Breast epithelium (tissue), 4 donors: ENCODE measurements at regions not wholly inside any gene's neighbourhood (a gene's known extent, or its start where the extent isn't known, plus 50 kb on each side); places are given as distances from the start of the nearest gene placed in this dataset.

Experiments used
- DNase-seq, 2 donors: peaks; one replicate each; pipeline ENCODE4 v3.0.0-alpha.2; 2019; ENCODE audit warnings: low spot score in 2 of 2
- H3K27ac ChIP-seq, 2 donors: fragments of 200-600 bp; sonication (generic) in 1 of 2; one replicate each; pipeline ENCODE4 v1.5.1; 2016 to 2019; ENCODE audit warnings: mild to moderate bottlenecking in 1 of 2
- H3K27me3 ChIP-seq, 2 donors: fragments of 200-600 bp; sonication (generic) in 1 of 2; one replicate each; pipeline versions ENCODE4 v1.5.1 to v1.6.0; 2017 to 2019; ENCODE audit warnings: control low read depth in 1 of 2, mild to moderate bottlenecking in 1 of 2
- H3K36me3 ChIP-seq: fragments of 200-600 bp; one replicate; pipeline ENCODE4 v1.5.1; 2019
- H3K4me1 ChIP-seq, 2 donors: fragments of 200-600 bp; sonication (generic); one replicate each; pipeline ENCODE4 v1.5.1; 2016 to 2019; ENCODE audit warnings: control low read depth in 1 of 2
- H3K4me3 ChIP-seq, 3 donors: fragments of 200-600 bp; sonication (generic); 1 replicate in 2 of 3; 2 replicates in 1 of 3; pipeline ENCODE4 v1.5.1; 2016 to 2019; ENCODE audit warnings: mild to moderate bottlenecking in 3 of 3, moderate library complexity in 2 of 3
- H3K9me3 ChIP-seq, 2 donors: fragments of 200-600 bp; sonication (generic) in 1 of 2; one replicate each; pipeline ENCODE4 v1.5.1; 2016 to 2019; ENCODE audit warnings: control low read depth in 1 of 2
- POLR2A ChIP-seq: fragments of 450-650 bp; IDR thresholded peaks from one replicate; pipeline ENCODE4 v1.6.1; 2016; ENCODE audit warnings: antibody characterized with exemption, mild to moderate bottlenecking, moderate library complexity
- POLR2AphosphoS5 ChIP-seq, 3 donors: sonication (generic); formaldehyde crosslinking; IDR thresholded peaks; one replicate each; pipeline ENCODE4 v1.6.1; 2017; ENCODE audit warnings: antibody characterized with exemption in 3 of 3
- intact Hi-C: fragments of 100-400 bp; cut with DNase I; formaldehyde crosslinking; loops from one replicate; pipeline ENCODE4 v1.15.1; 2023; ENCODE audit warnings: low total_unique reads
- TF ChIP-seq, protein P1 (sequence below), 3 donors: fragments of 450-650 bp; IDR thresholded peaks; one replicate each; pipeline ENCODE4 v1.5.1; 2016 to 2017; ENCODE audit warnings: antibody characterized with exemption in 3 of 3, mild to moderate bottlenecking in 3 of 3, moderate library complexity in 3 of 3

DNA sequence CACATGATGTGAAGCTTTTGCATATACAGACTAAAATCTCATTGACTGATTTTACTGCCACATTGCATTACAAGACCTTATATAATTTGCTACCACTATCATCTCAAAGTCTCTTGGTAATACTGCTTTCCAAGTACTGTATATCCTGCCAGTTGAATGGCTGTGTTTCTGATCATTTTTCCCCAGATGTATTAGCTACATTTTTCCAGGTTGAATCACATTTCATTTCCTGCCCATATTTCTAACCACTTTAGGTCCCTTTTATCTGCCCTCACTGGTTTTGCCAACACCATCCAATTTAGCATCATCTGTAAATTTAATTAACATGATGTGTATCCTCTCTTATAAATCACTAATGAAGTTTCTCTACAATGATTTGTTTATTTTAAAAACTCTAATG lies 365.7 kb upstream of the PMFBP1 start:
- Histone ChIP-seq H3K36me3 (no peaks in the 10 kb centered on the region), H3K4me3 (no peak overlapping the region), H3K9me3 (no peaks in the 10 kb centered on the region), H3K27me3 (no peaks in the 10 kb centered on the region), H3K27ac (no peak overlapping the region), H3K4me1 (no peaks in the 10 kb centered on the region)
- DNase-seq: no peak
- TF ChIP-seq, protein P1, sequence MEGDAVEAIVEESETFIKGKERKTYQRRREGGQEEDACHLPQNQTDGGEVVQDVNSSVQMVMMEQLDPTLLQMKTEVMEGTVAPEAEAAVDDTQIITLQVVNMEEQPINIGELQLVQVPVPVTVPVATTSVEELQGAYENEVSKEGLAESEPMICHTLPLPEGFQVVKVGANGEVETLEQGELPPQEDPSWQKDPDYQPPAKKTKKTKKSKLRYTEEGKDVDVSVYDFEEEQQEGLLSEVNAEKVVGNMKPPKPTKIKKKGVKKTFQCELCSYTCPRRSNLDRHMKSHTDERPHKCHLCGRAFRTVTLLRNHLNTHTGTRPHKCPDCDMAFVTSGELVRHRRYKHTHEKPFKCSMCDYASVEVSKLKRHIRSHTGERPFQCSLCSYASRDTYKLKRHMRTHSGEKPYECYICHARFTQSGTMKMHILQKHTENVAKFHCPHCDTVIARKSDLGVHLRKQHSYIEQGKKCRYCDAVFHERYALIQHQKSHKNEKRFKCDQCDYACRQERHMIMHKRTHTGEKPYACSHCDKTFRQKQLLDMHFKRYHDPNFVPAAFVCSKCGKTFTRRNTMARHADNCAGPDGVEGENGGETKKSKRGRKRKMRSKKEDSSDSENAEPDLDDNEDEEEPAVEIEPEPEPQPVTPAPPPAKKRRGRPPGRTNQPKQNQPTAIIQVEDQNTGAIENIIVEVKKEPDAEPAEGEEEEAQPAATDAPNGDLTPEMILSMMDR (IDR thresholded peaks at IDR 0.05): no peak
- TF ChIP-seq POLR2A: no peak
- TF ChIP-seq POLR2AphosphoS5 (IDR thresholded peaks at IDR 0.05): no peak
- intact Hi-C loops: no loop called here

DNA sequence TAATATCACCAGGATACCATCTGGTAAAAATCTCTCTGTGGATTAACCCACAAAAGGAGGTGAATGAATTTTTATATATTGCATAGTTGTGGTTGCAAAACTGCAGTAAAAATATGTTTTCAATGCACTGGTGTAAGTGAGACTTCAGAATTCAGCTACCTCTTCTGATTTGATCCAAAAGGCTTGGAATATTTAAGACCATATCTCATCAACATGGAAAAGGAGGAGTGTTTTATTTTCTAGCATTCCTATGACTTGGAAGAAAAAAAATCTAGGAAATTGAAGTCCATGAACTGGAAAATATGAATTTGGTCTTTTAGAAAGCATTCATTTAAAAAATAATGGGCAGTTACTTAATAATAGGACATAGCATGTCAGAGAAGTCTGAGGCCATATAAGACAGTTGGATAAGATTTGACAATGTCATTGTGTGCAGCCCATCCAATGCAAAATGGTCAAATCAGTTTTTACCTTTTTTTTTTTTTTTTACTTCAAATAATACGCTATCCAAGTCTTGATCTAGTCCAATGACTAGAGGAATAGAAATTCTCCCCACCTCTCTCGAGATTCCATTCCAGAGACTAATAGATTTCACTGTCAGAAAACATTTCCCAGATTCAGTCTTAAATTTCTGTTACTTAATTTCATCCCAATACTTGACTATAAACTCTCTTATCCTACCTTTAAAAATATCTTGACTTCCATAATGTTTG lies 364.9 kb upstream of the PMFBP1 start:
- H3K36me3 ChIP-seq: no peaks in the 10 kb centered on the region
- intact Hi-C loops: no loop called here
- H3K4me3 ChIP-seq: no peak overlapping the region
- no peaks in the 10 kb centered on the region for H3K27me3 ChIP-seq
- no peak overlapping the region for H3K27ac ChIP-seq
- H3K9me3 ChIP-seq: no peaks in the 10 kb centered on the region
- H3K4me1 ChIP-seq: no peaks in the 10 kb centered on the region
- TF ChIP-seq POLR2AphosphoS5 (IDR thresholded peaks at IDR 0.05) (no peak), POLR2A (no peak)
- TF ChIP-seq, protein P1 (IDR thresholded peaks at IDR 0.05): no peak
- no peak for DNase-seq

DNA sequence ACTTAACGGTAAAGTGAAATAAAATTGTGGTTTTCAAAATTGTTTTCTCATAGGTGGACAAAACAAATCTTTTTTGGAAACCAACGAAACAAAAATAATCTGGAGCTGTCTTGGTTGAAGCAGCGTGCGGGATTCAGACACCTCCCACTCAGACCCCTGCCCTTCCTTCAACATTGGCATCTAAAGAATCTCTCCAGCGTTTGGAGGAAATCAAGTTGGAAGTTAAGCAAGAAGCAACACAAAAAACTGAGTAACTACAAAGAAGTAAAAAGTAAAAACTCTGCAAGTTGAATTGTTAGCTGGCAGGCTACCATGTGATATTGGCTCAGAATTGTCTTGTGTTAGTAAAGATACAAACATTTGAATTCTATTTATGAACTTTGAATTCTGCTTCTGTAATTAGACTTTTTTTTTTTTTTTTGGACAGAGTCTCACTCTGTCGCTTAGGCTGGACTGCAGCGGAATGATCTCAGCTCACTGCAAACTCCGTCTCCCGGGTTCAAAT lies 361.0 kb upstream of the PMFBP1 start:
- Histone ChIP-seq H3K4me3 (no peak overlapping the region), H3K4me1 (no peaks in the 10 kb centered on the region), H3K27me3 (no peaks in the 10 kb centered on the region), H3K36me3 (no peaks in the 10 kb centered on the region), H3K27ac (no peak overlapping the region), H3K9me3 (no peaks in the 10 kb centered on the region)
- no peak for DNase-seq
- intact Hi-C loops: no loop called here
- TF ChIP-seq, protein P1 (IDR thresholded peaks at IDR 0.05): no peak
- TF ChIP-seq POLR2A (no peak), POLR2AphosphoS5 (IDR thresholded peaks at IDR 0.05) (no peak)

DNA sequence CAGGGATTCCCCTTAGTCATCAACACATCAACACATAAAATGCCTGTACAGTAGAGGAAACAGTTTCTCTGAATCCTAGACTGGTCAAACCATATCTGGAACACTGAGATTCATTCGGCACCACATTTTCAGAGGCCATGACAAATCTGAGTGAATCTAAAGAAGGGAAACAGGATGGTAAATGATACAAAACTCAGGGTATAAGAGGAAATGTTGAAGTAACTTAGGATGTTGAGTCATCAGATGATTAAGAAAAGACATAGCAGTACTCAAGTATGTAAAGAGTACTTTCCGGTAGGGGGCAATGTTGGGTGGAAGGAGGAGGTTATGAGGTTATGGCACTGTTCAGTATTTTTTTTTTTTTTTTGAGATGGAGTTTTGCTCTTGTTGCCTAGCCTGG lies 358.5 kb upstream of the PMFBP1 start:
- Histone ChIP-seq H3K27ac (no peak overlapping the region), H3K9me3 (no peaks in the 10 kb centered on the region), H3K27me3 (no peaks in the 10 kb centered on the region), H3K36me3 (no peaks in the 10 kb centered on the region), H3K4me3 (no peak overlapping the region), H3K4me1 (no peaks in the 10 kb centered on the region)
- intact Hi-C loops: no loop called here
- no peak for DNase-seq
- no peak for TF ChIP-seq POLR2AphosphoS5 (IDR thresholded peaks at IDR 0.05)
- TF ChIP-seq, protein P1 (IDR thresholded peaks at IDR 0.05): no peak
- TF ChIP-seq POLR2A: no peak

DNA sequence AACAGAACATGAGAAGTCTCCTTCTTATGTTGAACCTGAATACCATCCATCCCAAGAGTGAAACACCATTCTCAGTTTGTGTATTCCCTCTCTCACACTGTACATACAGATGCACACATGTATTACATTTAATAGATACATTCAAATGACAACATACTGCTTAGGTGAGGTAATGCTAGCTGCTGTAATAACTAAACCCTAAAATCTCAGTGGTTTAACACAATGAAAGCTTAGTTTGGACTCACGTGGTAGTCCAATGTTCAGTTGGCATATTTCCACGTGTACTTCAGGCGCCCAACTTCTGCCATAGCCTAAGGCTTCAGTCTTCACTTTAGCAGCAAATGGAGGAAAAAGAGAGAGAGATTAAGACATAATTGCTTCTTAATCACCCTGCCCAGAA lies 351.1 kb upstream of the PMFBP1 start:
- Histone ChIP-seq H3K4me1 (no peaks in the 10 kb centered on the region), H3K27me3 (no peaks in the 10 kb centered on the region), H3K36me3 (no peaks in the 10 kb centered on the region), H3K27ac (no peak overlapping the region), H3K4me3 (no peak overlapping the region), H3K9me3 (peaks cover 9 to 11% of the 10 kb centered on the region in 2 donors)
- no peak for TF ChIP-seq POLR2AphosphoS5 (IDR thresholded peaks at IDR 0.05)
- TF ChIP-seq, protein P1 (IDR thresholded peaks at IDR 0.05): no peak
- no peak for TF ChIP-seq POLR2A
- intact Hi-C loops: no loop called here
- no peak for DNase-seq
